Dedifferentiated amniotic fluid mesenchymal stem cell (primary cell): ENCODE measurements at regions not wholly inside any gene's neighbourhood (a gene's known extent, or its start where the extent isn't known, plus 50 kb on each side); places are given as distances from the start of the nearest gene placed in this dataset.
"Not testable (repeated sequence)": the region's sequence is repeated elsewhere in the genome, so short reads cannot be mapped to it uniquely, and the experiment has no call there.

Experiments
- DNase-seq: peaks from one replicate; pipeline ENCODE4 v3.0.0-alpha.2; 2016; ENCODE audit errors: extremely low spot score

- DNase-seq, result not testable (repeated sequence)
These were observed 299.4 kb upstream of the RORB start for GRCh38 chr9:74197771-74198170.

- DNase-seq, result no peak
These were observed 292.1 kb upstream of the RORB start for GRCh38 chr9:74205056-74205455.

GRCh38 chr9:74218385-74219063, 278.6 kb upstream of the RORB start:
- DNase-seq, result no peak

- DNase-seq, result no peak
These were observed 276.8 kb upstream of the RORB start for GRCh38 chr9:74220327-74220726.

GRCh38 chr9:74236857-74237256, 260.3 kb upstream of the RORB start:
- peak; percentile 6 for DNase-seq

GRCh38 chr9:74245866-74246497, 251.2 kb upstream of the RORB start:
- no peak for DNase-seq

GRCh38 chr9:74255489-74255984, 241.6 kb upstream of the RORB start:
- no peak for DNase-seq

- DNase-seq, result no peak
These were observed 221.1 kb upstream of the RORB start for GRCh38 chr9:74275872-74276508.

GRCh38 chr9:74277532-74277931, 219.6 kb upstream of the RORB start:
- no peak for DNase-seq

- no peak for DNase-seq
These were observed 215.5 kb upstream of the RORB start for GRCh38 chr9:74281674-74282073.

GRCh38 chr9:74282526-74283253, 214.4 kb upstream of the RORB start:
- no peak for DNase-seq

GRCh38 chr9:74284581-74285450, 212.3 kb upstream of the RORB start:
- no peak for DNase-seq

- no peak for DNase-seq
These were observed 203.7 kb upstream of the RORB start for GRCh38 chr9:74293479-74293878.

GRCh38 chr9:74303945-74304344, 193.2 kb upstream of the RORB start:
- DNase-seq, result no peak

- DNase-seq, result no peak
These were observed 192.5 kb upstream of the RORB start for GRCh38 chr9:74304598-74304997.

GRCh38 chr9:74309654-74310053, 187.5 kb upstream of the RORB start:
- DNase-seq, result no peak

GRCh38 chr9:74317235-74317634, 179.9 kb upstream of the RORB start:
- no peak for DNase-seq

- DNase-seq, result no peak
These were observed 175.7 kb upstream of the RORB start for GRCh38 chr9:74321396-74321795.

GRCh38 chr9:74322661-74323314, 174.3 kb upstream of the RORB start:
- no peak for DNase-seq

GRCh38 chr9:74330487-74331214, 166.5 kb upstream of the RORB start:
- no peak for DNase-seq
